ENCODE measurements at regions not wholly inside any gene's neighbourhood (a gene's known extent, or its start where the extent isn't known, plus 50 kb on each side); places are given as distances from the start of the nearest gene placed in this dataset.
"Not testable (repeated sequence)": the region's sequence is repeated elsewhere in the genome, so short reads cannot be mapped to it uniquely, and the experiment has no call there.

- DNase-seq (ENCODE audit: low read depth in 2 of 2), result no peak
These were observed 149.3 kb downstream of the UTRN start for GRCh38 chr6:144434308-144434990.

- no peak for DNase-seq (ENCODE audit: low read depth in 2 of 2)
These were observed 150.7 kb downstream of the UTRN start for GRCh38 chr6:144435602-144436426.

GRCh38 chr6:144437105-144437504, 152.0 kb downstream of the UTRN start:
- no peak for DNase-seq (ENCODE audit: low read depth in 2 of 2)

- DNase-seq (ENCODE audit: low read depth in 2 of 2), result no peak
These were observed 153.0 kb downstream of the UTRN start for GRCh38 chr6:144438103-144438502.

GRCh38 chr6:144439016-144439415, 153.9 kb downstream of the UTRN start:
- DNase-seq (ENCODE audit: low read depth in 2 of 2), result no peak

- DNase-seq (ENCODE audit: low read depth in 2 of 2), result not testable (repeated sequence)
These were observed 156.7 kb downstream of the UTRN start for GRCh38 chr6:144441801-144442200.

- no peak for DNase-seq (ENCODE audit: low read depth in 2 of 2)
These were observed 158.0 kb downstream of the UTRN start for GRCh38 chr6:144443157-144443556.

- no peak for DNase-seq (ENCODE audit: low read depth in 2 of 2)
These were observed 162.3 kb downstream of the UTRN start for GRCh38 chr6:144447472-144447871.

GRCh38 chr6:144449218-144449617, 164.1 kb downstream of the UTRN start:
- no peak for DNase-seq (ENCODE audit: low read depth in 2 of 2)

- no peak for DNase-seq (ENCODE audit: low read depth in 2 of 2)
These were observed 164.9 kb downstream of the UTRN start for GRCh38 chr6:144449911-144450597.

GRCh38 chr6:144460327-144461095, 175.4 kb downstream of the UTRN start:
- no peak for DNase-seq (ENCODE audit: low read depth in 2 of 2)

- DNase-seq (ENCODE audit: low read depth in 2 of 2), result no peak
These were observed 176.9 kb downstream of the UTRN start for GRCh38 chr6:144462058-144462457.

- no peak for DNase-seq (ENCODE audit: low read depth in 2 of 2)
These were observed 181.6 kb downstream of the UTRN start for GRCh38 chr6:144466716-144467115.

GRCh38 chr6:144467172-144467762, 182.1 kb downstream of the UTRN start:
- DNase-seq (ENCODE audit: low read depth in 2 of 2), result no peak

- DNase-seq (ENCODE audit: low read depth in 2 of 2), result no peak
These were observed 182.8 kb downstream of the UTRN start for GRCh38 chr6:144467921-144468320.

GRCh38 chr6:144468709-144469108, 183.6 kb downstream of the UTRN start:
- peak; percentile 7 to 13 for DNase-seq (ENCODE audit: low read depth in 2 of 2)

- no peak for DNase-seq (ENCODE audit: low read depth in 2 of 2)
These were observed 184.0 kb downstream of the UTRN start for GRCh38 chr6:144469144-144469575.

- DNase-seq (ENCODE audit: low read depth in 2 of 2), result not testable (repeated sequence)
These were observed 185.1 kb downstream of the UTRN start for GRCh38 chr6:144470201-144470600.

GRCh38 chr6:144471986-144472385, 186.9 kb downstream of the UTRN start:
- no peak for DNase-seq (ENCODE audit: low read depth in 2 of 2)

- no peak for DNase-seq (ENCODE audit: low read depth in 2 of 2)
These were observed 189.2 kb downstream of the UTRN start for GRCh38 chr6:144474290-144474689.

- no peak for DNase-seq (ENCODE audit: low read depth in 2 of 2)
These were observed 189.8 kb downstream of the UTRN start for GRCh38 chr6:144474904-144475303.

Measured in stimulated activated CD4-positive, alpha-beta T cell treated with anti-CD3 and anti-CD28 coated beads, Interleukin-12 subunit alpha, Interleukin-12 subunit beta, amount 100 ng/mL, for 24 hours (primary cell).